B cell (primary cell): ENCODE measurements at regions not wholly inside any gene's neighbourhood (a gene's known extent, or its start where the extent isn't known, plus 50 kb on each side); places are given as distances from the start of the nearest gene placed in this dataset.

Experiments
- ATAC-seq: fragments of 200-7000 bp; cut with Tn5 transposase; one replicate; pipeline ENCODE4 v1.10.0; 2021; ENCODE audit warnings: low read depth, mild to moderate bottlenecking, moderate number of reproducible peaks, moderate library complexity
- CTCF ChIA-PET: fragments of 350-600 bp; sonication (Branson Sonifier 250); formaldehyde crosslinking; loops from one replicate; lab custom pipeline; 2021; ENCODE audit warnings: antibody characterized with exemption, inconsistent platforms; lab: Charles Lee
- POLR2A ChIA-PET: fragments of 350-600 bp; sonication (Branson Sonifier 250); formaldehyde crosslinking; loops from one replicate; lab custom pipeline; 2021; ENCODE audit warnings: antibody characterized with exemption; lab: Charles Lee
- DNase-seq: peaks from one replicate; pipeline ENCODE4 v3.0.0; 2013
- H2AFZ ChIP-seq: 2 replicates; pipeline ENCODE4 v1.6.1; 2012; ENCODE audit warnings: mild to moderate bottlenecking, low read depth, low read length; ENCODE audit not compliant: insufficient read depth, poor library complexity, severe bottlenecking
- H3K27ac ChIP-seq, 2 donors: 1 replicate in 1 of 2; 2 replicates in 1 of 2; pipeline ENCODE4 v1.5.1; 2012 to 2013; ENCODE audit warnings: low read length in 2 of 2, mild to moderate bottlenecking in 2 of 2, moderate library complexity in 1 of 2
- H3K27me3 ChIP-seq, 4 experiments: fragments of 200-600 bp in 1 of 4; sonication (generic) in 1 of 4; replicated peaks in 1 of 4; 1 replicate in 2 of 4; 2 replicates in 2 of 4; pipeline versions ENCODE4 v1.6.1 to v1.7.0; 2013 to 2016; ENCODE audit warnings: low read length in 3 of 4, mild to moderate bottlenecking in 2 of 4, mixed read lengths in 1 of 4, moderate library complexity in 1 of 4; ENCODE audit not compliant: insufficient read depth in 4 of 4, control insufficient read depth in 3 of 4; ENCODE audit errors: control extremely low read depth in 1 of 4
- H3K36me3 ChIP-seq, 2 experiments: replicated peaks in 1 of 2; 1 replicate in 1 of 2; 2 replicates in 1 of 2; pipeline versions ENCODE4 v1.6.1 to v1.7.1; 2013; ENCODE audit warnings: low read length in 1 of 2; ENCODE audit not compliant: insufficient read depth in 2 of 2, control insufficient read depth in 1 of 2; ENCODE audit errors: control extremely low read depth in 1 of 2, extremely low read depth in 1 of 2
- H3K4me1 ChIP-seq, 2 donors: fragments of 200-600 bp in 1 of 2; sonication (generic) in 1 of 2; 1 replicate in 1 of 2; 2 replicates in 1 of 2; pipeline versions ENCODE4 v1.5.1 to v1.6.1; 2013 to 2017; ENCODE audit warnings: low read length in 2 of 2; ENCODE audit not compliant: control insufficient read depth in 2 of 2, insufficient read depth in 2 of 2
- H3K4me2 ChIP-seq: replicated peaks from 2 replicates; pipeline ENCODE3; 2012; ENCODE audit warnings: mild to moderate bottlenecking, low read depth, low read length; ENCODE audit not compliant: poor library complexity, severe bottlenecking
- H3K4me3 ChIP-seq, 5 experiments: fragments of 200-600 bp in 1 of 5; sonication (generic) in 1 of 5; 1 replicate in 3 of 5; 2 replicates in 2 of 5; pipeline versions ENCODE4 v1.5.1 to v1.7.0; 2011 to 2016; ENCODE audit warnings: low read length in 4 of 5, mild to moderate bottlenecking in 4 of 5, low read depth in 2 of 5, control low read depth in 1 of 5, moderate library complexity in 1 of 5; ENCODE audit not compliant: insufficient read depth in 1 of 5; ENCODE audit errors: control extremely low read depth in 1 of 5, extremely low read depth in 1 of 5
- H3K79me2 ChIP-seq: fragments of 200-600 bp; sonication (generic); one replicate; pipeline ENCODE4 v1.6.0; 2016; ENCODE audit warnings: low read length; ENCODE audit not compliant: control insufficient read depth, insufficient read depth
- H3K9ac ChIP-seq: fragments of 200-600 bp; sonication (generic); 2 replicates; pipeline ENCODE4 v1.6.1; 2017; ENCODE audit warnings: mild to moderate bottlenecking, low read length, moderate library complexity
- H3K9me3 ChIP-seq, 3 donors: one replicate each; pipeline versions ENCODE4 v1.6.1 to v1.7.1; 2013; ENCODE audit warnings: low read length in 2 of 3; ENCODE audit not compliant: control insufficient read depth in 2 of 3, insufficient read depth in 1 of 3; ENCODE audit errors: control extremely low read depth in 1 of 3
- H4K20me1 ChIP-seq: 2 replicates; pipeline ENCODE4 v1.6.0; 2012; ENCODE audit warnings: mild to moderate bottlenecking, low read length; ENCODE audit not compliant: insufficient read depth, control insufficient read depth, poor library complexity, severe bottlenecking
- H3K27ac Mint-ChIP-seq: one replicate; pipeline ENCODE4 v1.8.0; 2021; ENCODE audit warnings: mixed read lengths
- H3K27me3 Mint-ChIP-seq: one replicate; pipeline ENCODE4 v1.8.0; 2021; ENCODE audit warnings: mixed read lengths
- H3K4me1 Mint-ChIP-seq: one replicate; pipeline ENCODE4 v1.8.0; 2021; ENCODE audit warnings: mixed read lengths
- H3K4me3 Mint-ChIP-seq: one replicate; pipeline ENCODE4 v1.8.0; 2021; ENCODE audit warnings: mixed read lengths
- H3K9me3 Mint-ChIP-seq: one replicate; pipeline ENCODE4 v1.8.0; 2022; ENCODE audit warnings: mixed read lengths; ENCODE audit not compliant: insufficient read depth
- EZH2 ChIP-seq: IDR thresholded peaks from 2 replicates; pipeline ENCODE4 v1.6.1; 2012; ENCODE audit warnings: borderline replicate concordance, low read depth, mild to moderate bottlenecking, moderate library complexity, low read length; ENCODE audit not compliant: insufficient read depth, poor library complexity, severe bottlenecking
- WGBS: methylation state at CpG from one replicate; pipeline ENCODE4 v1.1.5; 2013; ENCODE audit warnings: missing lambda C conversion rate; ENCODE audit not compliant: insufficient coverage; 5-methylcytosine and 5-hydroxymethylcytosine counted together
- intact Hi-C: fragments of 100-400 bp; cut with micrococcal nuclease; formaldehyde crosslinking; loops from one replicate; pipeline ENCODE4 v1.10.0; 2022
- TF ChIP-seq, protein P1 (sequence below): fragments of 200-600 bp; IDR thresholded peaks from one replicate; pipeline ENCODE4 v1.8.0; 2022; ENCODE audit warnings: antibody characterized with exemption, mild to moderate bottlenecking

DNA sequence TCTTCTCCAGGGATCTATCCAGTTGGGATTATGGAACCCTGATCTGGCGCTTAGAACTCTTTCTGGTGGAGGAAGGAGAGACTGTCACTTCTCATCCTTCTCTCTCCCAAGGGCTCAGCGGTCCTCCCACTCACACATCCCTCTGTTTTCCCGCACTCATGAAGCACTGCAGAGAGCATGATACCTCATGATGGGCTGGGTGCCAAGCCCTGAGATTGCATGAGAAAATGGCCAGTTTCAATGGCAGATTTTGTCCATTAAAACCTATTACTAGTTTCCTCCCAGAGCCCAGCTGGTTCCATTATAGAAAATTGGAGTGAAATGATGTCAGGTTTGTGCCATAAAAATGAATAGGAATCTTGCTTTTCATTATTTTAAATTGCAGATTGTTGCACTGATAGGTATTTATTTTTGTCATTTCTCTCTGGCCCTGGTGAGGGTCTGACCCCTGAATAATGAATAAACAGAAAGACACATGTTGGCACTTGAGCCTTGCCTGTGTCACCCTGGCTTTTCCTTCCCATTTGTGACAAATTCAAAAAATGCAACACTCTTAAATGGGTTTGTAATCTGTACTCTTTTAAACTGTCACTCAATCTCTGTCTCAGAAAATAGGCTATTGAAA, 1151.1 kb downstream of the TYW1 start:
- no peak overlapping the region for H3K27ac Mint-ChIP-seq
- H3K27me3 Mint-ChIP-seq = no peaks in the 10 kb centered on the region
- no CpG with 5 or more reads among the region's 3 CpGs for WGBS
- Histone ChIP-seq H3K4me2 (no peak overlapping the region), H3K79me2 (no peaks in the 10 kb centered on the region), H3K36me3 (no peaks in the 10 kb centered on the region), H3K4me3 (no peak overlapping the region), H3K27me3 (no peaks in the 10 kb centered on the region), H3K9ac (no peak overlapping the region), H2AFZ (no peak overlapping the region), H4K20me1 (no peaks in the 10 kb centered on the region), H3K27ac (no peak overlapping the region), H3K9me3 (peaks cover 3 to 12% (median 12%) of the 10 kb centered on the region in 3 donors), H3K4me1 (no peaks in the 10 kb centered on the region)
- CTCF ChIA-PET = no interaction called here
- H3K9me3 Mint-ChIP-seq = peaks cover 4% of the 10 kb centered on the region
- DNase-seq (no peak), ATAC-seq (no peak)
- no peak overlapping the region for H3K4me3 Mint-ChIP-seq
- intact Hi-C loops = no loop called here
- POLR2A ChIA-PET = no interaction called here
- H3K4me1 Mint-ChIP-seq = no peaks in the 10 kb centered on the region
- no peak for TF ChIP-seq EZH2
- TF ChIP-seq, protein P1, sequence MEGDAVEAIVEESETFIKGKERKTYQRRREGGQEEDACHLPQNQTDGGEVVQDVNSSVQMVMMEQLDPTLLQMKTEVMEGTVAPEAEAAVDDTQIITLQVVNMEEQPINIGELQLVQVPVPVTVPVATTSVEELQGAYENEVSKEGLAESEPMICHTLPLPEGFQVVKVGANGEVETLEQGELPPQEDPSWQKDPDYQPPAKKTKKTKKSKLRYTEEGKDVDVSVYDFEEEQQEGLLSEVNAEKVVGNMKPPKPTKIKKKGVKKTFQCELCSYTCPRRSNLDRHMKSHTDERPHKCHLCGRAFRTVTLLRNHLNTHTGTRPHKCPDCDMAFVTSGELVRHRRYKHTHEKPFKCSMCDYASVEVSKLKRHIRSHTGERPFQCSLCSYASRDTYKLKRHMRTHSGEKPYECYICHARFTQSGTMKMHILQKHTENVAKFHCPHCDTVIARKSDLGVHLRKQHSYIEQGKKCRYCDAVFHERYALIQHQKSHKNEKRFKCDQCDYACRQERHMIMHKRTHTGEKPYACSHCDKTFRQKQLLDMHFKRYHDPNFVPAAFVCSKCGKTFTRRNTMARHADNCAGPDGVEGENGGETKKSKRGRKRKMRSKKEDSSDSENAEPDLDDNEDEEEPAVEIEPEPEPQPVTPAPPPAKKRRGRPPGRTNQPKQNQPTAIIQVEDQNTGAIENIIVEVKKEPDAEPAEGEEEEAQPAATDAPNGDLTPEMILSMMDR = no peak

DNA sequence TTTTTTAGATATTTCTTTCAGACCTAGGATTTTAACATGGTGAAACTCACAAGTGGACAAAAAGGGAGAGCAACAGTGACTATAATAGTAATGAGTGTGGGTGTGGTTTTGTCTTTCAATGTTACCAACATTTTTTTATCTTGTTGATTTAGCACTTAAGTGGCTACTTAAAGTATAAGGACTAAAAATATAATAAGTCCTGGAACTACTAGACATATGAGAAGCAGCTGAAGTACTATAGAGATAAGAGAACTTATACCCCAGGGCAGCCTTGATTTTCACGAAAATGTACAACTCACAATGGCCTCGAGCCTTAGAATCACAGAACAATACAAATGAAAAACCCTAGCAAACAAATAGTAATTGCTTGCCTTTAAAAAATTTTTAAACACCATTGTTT, 1151.8 kb downstream of the TYW1 start:
- no peaks in the 10 kb centered on the region for H3K4me1 ChIP-seq
- no peak overlapping the region for H2AFZ ChIP-seq
- ChIA-PET CTCF (no interaction called here), POLR2A (no interaction called here)
- Mint-ChIP-seq H3K4me3 (no peak overlapping the region), H3K4me1 (no peaks in the 10 kb centered on the region), H3K9me3 (peaks cover 4% of the 10 kb centered on the region), H3K27me3 (no peaks in the 10 kb centered on the region), H3K27ac (no peak overlapping the region)
- peaks cover 3 to 12% (median 7%) of the 10 kb centered on the region in 3 donors for H3K9me3 ChIP-seq
- TF ChIP-seq EZH2 = no peak
- TF ChIP-seq, protein P1 = no peak
- WGBS = no CpG with 5 or more reads among the region's 2 CpGs
- no peaks in the 10 kb centered on the region for H4K20me1 ChIP-seq
- H3K79me2 ChIP-seq = no peaks in the 10 kb centered on the region
- no peak overlapping the region for H3K4me2 ChIP-seq
- no peaks in the 10 kb centered on the region for H3K27me3 ChIP-seq
- intact Hi-C loops = no loop called here
- DNase-seq (no peak), ATAC-seq (no peak)
- no peak overlapping the region for H3K4me3 ChIP-seq
- no peak overlapping the region for H3K9ac ChIP-seq
- H3K36me3 ChIP-seq = no peaks in the 10 kb centered on the region
- H3K27ac ChIP-seq = no peak overlapping the region
